Neuronal stem cell (in vitro differentiated cells): ENCODE measurements at regions not wholly inside any gene's neighbourhood (a gene's known extent, or its start where the extent isn't known, plus 50 kb on each side); places are given as distances from the start of the nearest gene placed in this dataset.

Source experiments
- DNase-seq: peaks from one replicate; pipeline ENCODE4 v3.0.0-alpha.2; 2013; ENCODE audit warnings: low spot score
- H2AFZ ChIP-seq: one replicate; pipeline ENCODE4 v1.6.1; 2013; ENCODE audit warnings: mild to moderate bottlenecking, low read length, inconsistent platforms
- H2AK5ac ChIP-seq: 2 replicates; pipeline ENCODE4 v1.6.1; 2013; ENCODE audit warnings: low read depth, mild to moderate bottlenecking, inconsistent platforms, low read length, moderate library complexity, mixed read lengths
- H2BK120ac ChIP-seq: 2 replicates; pipeline ENCODE4 v1.6.1; 2013; ENCODE audit warnings: low read depth, mild to moderate bottlenecking, inconsistent platforms, low read length, moderate library complexity, mixed read lengths
- H2BK12ac ChIP-seq: one replicate; pipeline ENCODE4 v1.6.1; 2013; ENCODE audit warnings: low read length, inconsistent platforms
- H2BK15ac ChIP-seq: 2 replicates; pipeline ENCODE4 v1.6.1; 2013; ENCODE audit warnings: mild to moderate bottlenecking, low read length, inconsistent platforms, mixed read lengths
- H2BK5ac ChIP-seq: one replicate; pipeline ENCODE4 v1.6.1; 2013; ENCODE audit warnings: inconsistent platforms, mild to moderate bottlenecking, low read length, moderate library complexity
- H3K14ac ChIP-seq: one replicate; pipeline ENCODE4 v1.6.1; 2013; ENCODE audit warnings: low read length, inconsistent platforms
- H3K18ac ChIP-seq: 2 replicates; pipeline ENCODE4 v1.6.1; 2013; ENCODE audit warnings: low read length, inconsistent platforms
- H3K23ac ChIP-seq: 2 replicates; pipeline ENCODE4 v1.6.1; 2013; ENCODE audit warnings: low read depth, mild to moderate bottlenecking, mixed read lengths, low read length, inconsistent platforms; ENCODE audit not compliant: poor library complexity
- H3K27ac ChIP-seq: replicated peaks from 3 replicates; pipeline ENCODE4 v1.5.1; 2013; ENCODE audit warnings: low read length, inconsistent platforms
- H3K27me3 ChIP-seq, 3 experiments: 2 replicates each; pipeline ENCODE4 v1.6.1; 2013; ENCODE audit warnings: low read length in 3 of 3, mild to moderate bottlenecking in 2 of 3, inconsistent platforms in 1 of 3, low read depth in 1 of 3, mixed read lengths in 1 of 3, moderate library complexity in 1 of 3; ENCODE audit not compliant: control insufficient read depth in 3 of 3, insufficient read depth in 3 of 3
- H3K36me3 ChIP-seq, 2 donors: replicated peaks in 1 of 2; 2 replicates each; pipeline ENCODE4 v1.6.1; 2013; ENCODE audit warnings: low read length in 2 of 2; ENCODE audit not compliant: control insufficient read depth in 2 of 2, insufficient read depth in 2 of 2
- H3K4ac ChIP-seq: 2 replicates; pipeline ENCODE4 v1.6.1; 2013; ENCODE audit warnings: inconsistent platforms, mild to moderate bottlenecking, low read length, moderate library complexity
- H3K4me1 ChIP-seq, 2 donors: 1 replicate in 1 of 2; 2 replicates in 1 of 2; pipeline ENCODE4 v1.6.1; 2013; ENCODE audit warnings: low read length in 2 of 2, low read depth in 1 of 2; ENCODE audit not compliant: control insufficient read depth in 2 of 2, insufficient read depth in 1 of 2
- H3K4me2 ChIP-seq: one replicate; pipeline ENCODE4 v1.6.1; 2013; ENCODE audit warnings: mild to moderate bottlenecking, low read length, inconsistent platforms; ENCODE audit not compliant: insufficient read depth, poor library complexity, severe bottlenecking
- H3K4me3 ChIP-seq, 2 donors: 2 replicates each; pipeline ENCODE4 v1.5.1; 2013; ENCODE audit warnings: low read length in 2 of 2, mild to moderate bottlenecking in 2 of 2, inconsistent platforms in 1 of 2, moderate library complexity in 1 of 2
- H3K79me1 ChIP-seq: one replicate; pipeline ENCODE4 v1.6.1; 2013; ENCODE audit warnings: low read depth, mild to moderate bottlenecking, inconsistent platforms, low read length, moderate library complexity
- H3K9ac ChIP-seq: one replicate; pipeline ENCODE4 v1.6.1; 2013; ENCODE audit warnings: mild to moderate bottlenecking, low read depth, low read length, inconsistent platforms; ENCODE audit not compliant: poor library complexity
- H3K9me3 ChIP-seq, 2 donors: replicated peaks in 1 of 2; 2 replicates each; pipeline versions ENCODE3 to v1.6.1; 2013; ENCODE audit warnings: low read length in 2 of 2, mild to moderate bottlenecking in 2 of 2, inconsistent platforms in 1 of 2, low read depth in 1 of 2, mixed read lengths in 1 of 2, moderate library complexity in 1 of 2; ENCODE audit not compliant: control insufficient read depth in 2 of 2, insufficient read depth in 1 of 2
- H4K8ac ChIP-seq: one replicate; pipeline ENCODE4 v1.6.1; 2013; ENCODE audit warnings: low read depth, mild to moderate bottlenecking, inconsistent platforms, low read length, moderate library complexity
- H4K91ac ChIP-seq: one replicate; pipeline ENCODE4 v1.6.1; 2013; ENCODE audit warnings: low read length, low read depth, mild to moderate bottlenecking, inconsistent platforms; ENCODE audit not compliant: poor library complexity
- WGBS, 2 donors: extraction: QIAGEN DNeasy Blood & Tissue Kit; methylation state at CpG; one replicate each; pipeline ENCODE4 v1.1.7; 2013; ENCODE audit warnings: missing lambda C conversion rate in 2 of 2, mixed read lengths in 1 of 2; ENCODE audit not compliant: insufficient read length in 2 of 2, insufficient replicate concordance in 1 of 2; ENCODE audit errors: extremely low coverage in 2 of 2; 5-methylcytosine and 5-hydroxymethylcytosine counted together

DNA sequence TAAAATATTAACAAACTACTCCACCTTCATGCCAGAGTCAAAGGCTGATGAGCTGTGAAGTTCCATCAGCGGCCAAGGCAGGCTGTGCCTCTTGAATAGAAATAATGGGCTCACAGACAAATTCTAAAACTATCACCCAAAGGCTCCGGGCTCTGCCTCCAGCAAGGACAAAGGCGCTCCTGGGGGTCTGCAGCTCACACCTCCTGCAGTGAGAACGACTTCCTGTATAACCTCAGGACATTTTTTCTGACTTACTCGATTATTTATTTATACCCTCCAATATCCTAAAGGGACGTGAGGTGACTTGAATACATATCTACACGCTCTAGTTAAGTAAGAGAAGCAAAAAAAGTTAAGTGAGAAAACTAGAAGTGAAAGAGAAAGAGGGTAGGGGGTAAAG is 500.7 kb downstream of the CCSER2 start:
- Histone ChIP-seq H3K27ac (no peak overlapping the region), H3K27me3 (no peaks in the 10 kb centered on the region), H3K4me1 (peaks cover 0 to 5% of the 10 kb centered on the region in 2 donors), H3K4ac (no peak overlapping the region), H3K79me1 (no peaks in the 10 kb centered on the region), H2BK15ac (no peak overlapping the region), H3K23ac (no peak overlapping the region), H3K14ac (no peak overlapping the region), H3K9me3 (no peaks in the 10 kb centered on the region), H3K9ac (no peak overlapping the region), H2BK120ac (no peak overlapping the region), H3K36me3 (no peaks in the 10 kb centered on the region), H2AK5ac (no peak overlapping the region), H2BK5ac (no peak overlapping the region), H3K18ac (no peak overlapping the region), H4K91ac (no peak overlapping the region), H2AFZ (no peak overlapping the region), H4K8ac (no peak overlapping the region), H3K4me3 (no peak overlapping the region), H2BK12ac (no peak overlapping the region), H3K4me2 (no peak overlapping the region)
- no CpG with 5 or more reads among the region's 7 CpGs for WGBS, 2 donors
- DNase-seq, result no peak

DNA sequence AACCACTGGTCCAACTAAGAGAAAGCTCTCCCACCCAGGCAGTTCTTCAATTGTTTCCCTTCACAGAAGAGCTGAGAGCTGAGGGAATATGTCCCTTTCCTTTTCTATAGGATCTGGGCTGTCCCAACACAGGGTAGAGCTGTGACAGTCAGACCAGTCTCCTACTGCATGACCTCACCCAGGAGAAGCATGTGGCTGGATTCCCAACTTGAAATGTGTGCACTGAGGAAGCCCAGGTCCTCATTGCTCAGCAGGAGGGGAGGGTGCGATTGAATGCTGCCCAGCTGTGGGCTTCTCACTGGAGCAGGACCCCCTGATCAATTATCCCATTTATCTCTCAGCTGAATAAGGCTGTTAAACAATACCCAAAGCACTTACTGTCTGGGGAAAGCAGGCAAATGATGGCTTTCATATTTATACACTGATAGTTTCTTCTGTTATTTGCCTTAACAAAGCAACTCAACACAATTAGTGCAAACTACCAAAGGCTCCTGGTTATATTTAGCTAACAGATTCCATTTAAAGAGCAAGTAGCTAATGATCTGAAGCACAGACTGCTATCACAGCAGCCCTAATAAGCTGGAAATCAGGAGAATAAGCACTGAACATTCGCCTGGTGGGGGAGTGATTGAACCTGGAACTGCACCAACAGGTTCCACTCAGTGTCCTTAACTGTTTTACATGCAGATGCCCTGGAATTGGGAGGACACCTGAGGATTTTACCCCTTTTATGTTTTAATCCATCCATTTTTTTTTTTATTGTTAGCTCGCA is 508.8 kb downstream of the CCSER2 start:
- H2BK120ac ChIP-seq, result no peak overlapping the region
- no peaks in the 10 kb centered on the region for H3K79me1 ChIP-seq
- no peak for DNase-seq
- no peak overlapping the region for H2AK5ac ChIP-seq
- H4K91ac ChIP-seq, result no peak overlapping the region
- no peak overlapping the region for H3K9ac ChIP-seq
- no peak overlapping the region for H3K18ac ChIP-seq
- no peak overlapping the region for H3K4ac ChIP-seq
- H2AFZ ChIP-seq, result no peak overlapping the region
- no peak overlapping the region for H2BK15ac ChIP-seq
- no peaks in the 10 kb centered on the region for H3K36me3 ChIP-seq
- no CpG with 5 or more reads among the region's 3 CpGs for WGBS, 2 donors
- H3K4me3 ChIP-seq, result no peak overlapping the region
- no peaks in the 10 kb centered on the region for H3K27me3 ChIP-seq
- no peak overlapping the region for H2BK5ac ChIP-seq
- H2BK12ac ChIP-seq, result no peak overlapping the region
- no peak overlapping the region for H3K27ac ChIP-seq
- no peak overlapping the region for H3K4me2 ChIP-seq
- no peak overlapping the region for H3K23ac ChIP-seq
- H4K8ac ChIP-seq, result no peak overlapping the region
- no peaks in the 10 kb centered on the region for H3K9me3 ChIP-seq
- H3K4me1 ChIP-seq, result peaks cover 0 to 6% of the 10 kb centered on the region in 2 donors
- H3K14ac ChIP-seq, result no peak overlapping the region

DNA sequence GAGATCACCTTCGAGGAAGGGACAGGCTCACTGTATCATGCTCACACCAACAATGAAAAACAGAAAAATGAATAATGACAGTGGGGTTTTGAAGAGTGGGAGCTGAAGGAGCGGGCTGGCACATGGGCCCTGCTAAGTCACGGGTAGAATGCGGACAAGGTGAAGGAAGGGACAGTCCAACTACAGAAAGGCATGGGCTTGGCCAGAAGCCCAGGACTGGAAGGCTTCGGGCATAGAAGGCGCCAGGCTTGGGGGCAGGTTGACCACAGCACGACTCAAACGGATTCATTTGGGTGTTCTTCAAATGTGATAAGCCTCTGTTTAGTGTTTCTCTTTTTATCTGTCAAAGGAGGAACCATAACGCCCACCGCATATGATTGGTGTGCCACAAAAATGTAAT is 509.5 kb downstream of the CCSER2 start:
- Histone ChIP-seq H2AK5ac (no peak overlapping the region), H2BK120ac (no peak overlapping the region), H3K27me3 (no peaks in the 10 kb centered on the region), H3K14ac (no peak overlapping the region), H3K9ac (no peak overlapping the region), H3K23ac (no peak overlapping the region), H2BK5ac (no peak overlapping the region), H2BK12ac (no peak overlapping the region), H3K4me3 (no peak overlapping the region), H3K4ac (no peak overlapping the region), H3K4me1 (peaks cover 0 to 6% of the 10 kb centered on the region in 2 donors), H4K8ac (no peak overlapping the region), H3K9me3 (no peaks in the 10 kb centered on the region), H4K91ac (no peak overlapping the region), H3K27ac (no peak overlapping the region), H3K36me3 (no peaks in the 10 kb centered on the region), H2AFZ (no peak overlapping the region), H3K4me2 (no peak overlapping the region), H2BK15ac (no peak overlapping the region), H3K18ac (no peak overlapping the region), H3K79me1 (no peaks in the 10 kb centered on the region)
- no CpG with 5 or more reads among the region's 10 CpGs for WGBS, 2 donors
- no peak for DNase-seq

DNA sequence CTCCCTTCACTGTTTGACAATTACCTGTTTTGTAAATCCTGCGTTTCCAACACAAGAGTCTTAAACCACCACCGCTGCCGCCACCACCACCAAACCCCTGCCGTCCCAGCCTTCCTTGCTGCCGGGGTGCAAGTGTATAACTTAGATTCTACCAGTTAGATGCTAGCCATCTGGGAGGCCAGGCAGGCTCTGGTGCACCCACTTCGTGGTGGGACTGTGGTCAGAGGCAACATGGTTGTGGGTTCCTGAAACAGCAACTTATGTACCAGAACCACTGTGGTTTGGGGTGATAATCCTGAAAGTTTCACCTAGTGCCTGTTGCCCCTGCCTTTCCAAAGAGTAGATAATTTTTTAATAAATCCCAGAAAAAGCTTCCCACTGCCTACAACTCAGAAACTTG is 510.5 kb downstream of the CCSER2 start:
- H2BK15ac ChIP-seq, result no peak overlapping the region
- no peak overlapping the region for H3K4ac ChIP-seq
- H2BK120ac ChIP-seq, result no peak overlapping the region
- no peak overlapping the region for H4K91ac ChIP-seq
- no peaks in the 10 kb centered on the region for H3K36me3 ChIP-seq
- no peaks in the 10 kb centered on the region for H3K27me3 ChIP-seq
- DNase-seq, result no peak
- H2AFZ ChIP-seq, result no peak overlapping the region
- H3K9me3 ChIP-seq, result no peaks in the 10 kb centered on the region
- no peak overlapping the region for H3K18ac ChIP-seq
- no CpG with 5 or more reads among the region's 6 CpGs for WGBS, 2 donors
- no peak overlapping the region for H3K4me3 ChIP-seq
- peaks cover 0 to 6% of the 10 kb centered on the region in 2 donors for H3K4me1 ChIP-seq
- H3K4me2 ChIP-seq, result no peak overlapping the region
- no peak overlapping the region for H2BK5ac ChIP-seq
- no peak overlapping the region for H3K9ac ChIP-seq
- H2AK5ac ChIP-seq, result no peak overlapping the region
- H3K23ac ChIP-seq, result no peak overlapping the region
- no peak overlapping the region for H3K14ac ChIP-seq
- no peak overlapping the region for H4K8ac ChIP-seq
- H2BK12ac ChIP-seq, result no peak overlapping the region
- H3K27ac ChIP-seq, result no peak overlapping the region
- no peaks in the 10 kb centered on the region for H3K79me1 ChIP-seq
